ENCODE measurements at regions not wholly inside any gene's neighbourhood (a gene's known extent, or its start where the extent isn't known, plus 50 kb on each side); places are given as distances from the start of the nearest gene placed in this dataset.

GRCh38 chr13:65656740-65657329 is 1573.3 kb downstream of the PCDH9 start:
- Histone ChIP-seq H3K27me3 (ENCODE audit: insufficient read depth, low read length) (no peaks in the 10 kb centered on the region), H3K9me3 (ENCODE audit: insufficient read depth, low read depth, low read length) (no peaks in the 10 kb centered on the region), H3K27ac (ENCODE audit: low read length) (no peak overlapping the region), H3K9ac (ENCODE audit: low read depth, low read length) (no peak overlapping the region), H3K4me1 (ENCODE audit: insufficient read depth, low read length) (no peaks in the 10 kb centered on the region), H3K4me3 (ENCODE audit: low read length) (no peak overlapping the region), H3K36me3 (ENCODE audit: insufficient read depth, low read depth, low read length) (no peaks in the 10 kb centered on the region)

- Histone ChIP-seq H3K9ac (ENCODE audit: low read depth, low read length) (no peak overlapping the region), H3K4me1 (ENCODE audit: insufficient read depth, low read length) (no peaks in the 10 kb centered on the region), H3K27ac (ENCODE audit: low read length) (no peak overlapping the region), H3K4me3 (ENCODE audit: low read length) (no peak overlapping the region), H3K27me3 (ENCODE audit: insufficient read depth, low read length) (no peaks in the 10 kb centered on the region), H3K36me3 (ENCODE audit: insufficient read depth, low read depth, low read length) (no peaks in the 10 kb centered on the region), H3K9me3 (ENCODE audit: insufficient read depth, low read depth, low read length) (no peaks in the 10 kb centered on the region)
These were observed 1576.5 kb downstream of the PCDH9 start for GRCh38 chr13:65653613-65654012.

- Histone ChIP-seq H3K9me3 (ENCODE audit: insufficient read depth, low read depth, low read length) (no peaks in the 10 kb centered on the region), H3K27me3 (ENCODE audit: insufficient read depth, low read length) (no peaks in the 10 kb centered on the region), H3K4me3 (ENCODE audit: low read length) (no peak overlapping the region), H3K9ac (ENCODE audit: low read depth, low read length) (no peak overlapping the region), H3K4me1 (ENCODE audit: insufficient read depth, low read length) (no peaks in the 10 kb centered on the region), H3K27ac (ENCODE audit: low read length) (no peak overlapping the region), H3K36me3 (ENCODE audit: insufficient read depth, low read depth, low read length) (no peaks in the 10 kb centered on the region)
These were observed 1579.8 kb downstream of the PCDH9 start for GRCh38 chr13:65650321-65650720.

GRCh38 chr13:65642996-65643395 is 1587.1 kb downstream of the PCDH9 start:
- Histone ChIP-seq H3K27ac (ENCODE audit: low read length) (no peak overlapping the region), H3K27me3 (ENCODE audit: insufficient read depth, low read length) (no peaks in the 10 kb centered on the region), H3K9ac (ENCODE audit: low read depth, low read length) (no peak overlapping the region), H3K36me3 (ENCODE audit: insufficient read depth, low read depth, low read length) (no peaks in the 10 kb centered on the region), H3K4me3 (ENCODE audit: low read length) (no peak overlapping the region), H3K4me1 (ENCODE audit: insufficient read depth, low read length) (no peaks in the 10 kb centered on the region), H3K9me3 (ENCODE audit: insufficient read depth, low read depth, low read length) (no peaks in the 10 kb centered on the region)

- no peaks in the 10 kb centered on the region for H3K9me3 ChIP-seq (ENCODE audit: insufficient read depth, low read depth, low read length)
These were observed 1587.8 kb downstream of the PCDH9 start for GRCh38 chr13:65642301-65642700.

GRCh38 chr13:65638572-65639168 is 1591.5 kb downstream of the PCDH9 start:
- H3K27me3 ChIP-seq (ENCODE audit: insufficient read depth, low read length), result no peaks in the 10 kb centered on the region
- no peaks in the 10 kb centered on the region for H3K36me3 ChIP-seq (ENCODE audit: insufficient read depth, low read depth, low read length)
- no peak overlapping the region for H3K4me3 ChIP-seq (ENCODE audit: low read length)
- no peak overlapping the region for H3K9ac ChIP-seq (ENCODE audit: low read depth, low read length)
- no peak overlapping the region for H3K27ac ChIP-seq (ENCODE audit: low read length)
- no peaks in the 10 kb centered on the region for H3K9me3 ChIP-seq (ENCODE audit: insufficient read depth, low read depth, low read length)
- H3K4me1 ChIP-seq (ENCODE audit: insufficient read depth, low read length), result no peaks in the 10 kb centered on the region

More at GRCh38 chr13:65642301-65642700, 1587.8 kb downstream of the PCDH9 start:
- no peaks in the 10 kb centered on the region for H3K36me3 ChIP-seq (ENCODE audit: insufficient read depth, low read depth, low read length)
- H3K4me3 ChIP-seq (ENCODE audit: low read length), result no peak overlapping the region
- no peaks in the 10 kb centered on the region for H3K4me1 ChIP-seq (ENCODE audit: insufficient read depth, low read length)
- no peak overlapping the region for H3K9ac ChIP-seq (ENCODE audit: low read depth, low read length)
- no peaks in the 10 kb centered on the region for H3K27me3 ChIP-seq (ENCODE audit: insufficient read depth, low read length)
- H3K27ac ChIP-seq (ENCODE audit: low read length), result no peak overlapping the region

- Histone ChIP-seq H3K4me1 (ENCODE audit: insufficient read depth, low read length) (no peaks in the 10 kb centered on the region), H3K36me3 (ENCODE audit: insufficient read depth, low read depth, low read length) (no peaks in the 10 kb centered on the region), H3K4me3 (ENCODE audit: low read length) (no peak overlapping the region), H3K27me3 (ENCODE audit: insufficient read depth, low read length) (no peaks in the 10 kb centered on the region), H3K9ac (ENCODE audit: low read depth, low read length) (no peak overlapping the region), H3K27ac (ENCODE audit: low read length) (no peak overlapping the region), H3K9me3 (ENCODE audit: insufficient read depth, low read depth, low read length) (no peaks in the 10 kb centered on the region)
These were observed 1596.3 kb downstream of the PCDH9 start for GRCh38 chr13:65633806-65634205.

- Histone ChIP-seq H3K9ac (ENCODE audit: low read depth, low read length) (no peak overlapping the region), H3K27ac (ENCODE audit: low read length) (no peak overlapping the region), H3K27me3 (ENCODE audit: insufficient read depth, low read length) (no peaks in the 10 kb centered on the region), H3K4me1 (ENCODE audit: insufficient read depth, low read length) (no peaks in the 10 kb centered on the region), H3K4me3 (ENCODE audit: low read length) (no peak overlapping the region), H3K36me3 (ENCODE audit: insufficient read depth, low read depth, low read length) (no peaks in the 10 kb centered on the region), H3K9me3 (ENCODE audit: insufficient read depth, low read depth, low read length) (no peaks in the 10 kb centered on the region)
These were observed 1599.1 kb downstream of the PCDH9 start for GRCh38 chr13:65631078-65631477.

- Histone ChIP-seq H3K4me3 (ENCODE audit: low read length) (no peak overlapping the region), H3K27ac (ENCODE audit: low read length) (no peak overlapping the region), H3K4me1 (ENCODE audit: insufficient read depth, low read length) (no peaks in the 10 kb centered on the region), H3K27me3 (ENCODE audit: insufficient read depth, low read length) (no peaks in the 10 kb centered on the region), H3K9me3 (ENCODE audit: insufficient read depth, low read depth, low read length) (no peaks in the 10 kb centered on the region), H3K9ac (ENCODE audit: low read depth, low read length) (no peak overlapping the region), H3K36me3 (ENCODE audit: insufficient read depth, low read depth, low read length) (no peaks in the 10 kb centered on the region)
These were observed 1600.2 kb downstream of the PCDH9 start for GRCh38 chr13:65629926-65630325.

GRCh38 chr13:65623148-65623547 is 1607.0 kb downstream of the PCDH9 start:
- H3K9me3 ChIP-seq (ENCODE audit: insufficient read depth, low read depth, low read length), result no peaks in the 10 kb centered on the region
- no peak overlapping the region for H3K27ac ChIP-seq (ENCODE audit: low read length)
- H3K27me3 ChIP-seq (ENCODE audit: insufficient read depth, low read length), result no peaks in the 10 kb centered on the region
- no peak overlapping the region for H3K4me3 ChIP-seq (ENCODE audit: low read length)
- no peaks in the 10 kb centered on the region for H3K4me1 ChIP-seq (ENCODE audit: insufficient read depth, low read length)
- H3K9ac ChIP-seq (ENCODE audit: low read depth, low read length), result no peak overlapping the region
- no peaks in the 10 kb centered on the region for H3K36me3 ChIP-seq (ENCODE audit: insufficient read depth, low read depth, low read length)

GRCh38 chr13:65615506-65615905 is 1614.6 kb downstream of the PCDH9 start:
- Histone ChIP-seq H3K9ac (ENCODE audit: low read depth, low read length) (no peak overlapping the region), H3K9me3 (ENCODE audit: insufficient read depth, low read depth, low read length) (no peaks in the 10 kb centered on the region), H3K27me3 (ENCODE audit: insufficient read depth, low read length) (no peaks in the 10 kb centered on the region), H3K27ac (ENCODE audit: low read length) (no peak overlapping the region), H3K4me3 (ENCODE audit: low read length) (no peak overlapping the region), H3K4me1 (ENCODE audit: insufficient read depth, low read length) (no peaks in the 10 kb centered on the region), H3K36me3 (ENCODE audit: insufficient read depth, low read depth, low read length) (no peaks in the 10 kb centered on the region)

GRCh38 chr13:65613004-65613403 is 1617.1 kb downstream of the PCDH9 start:
- Histone ChIP-seq H3K4me1 (ENCODE audit: insufficient read depth, low read length) (no peaks in the 10 kb centered on the region), H3K27ac (ENCODE audit: low read length) (no peak overlapping the region), H3K9ac (ENCODE audit: low read depth, low read length) (no peak overlapping the region), H3K9me3 (ENCODE audit: insufficient read depth, low read depth, low read length) (no peaks in the 10 kb centered on the region), H3K36me3 (ENCODE audit: insufficient read depth, low read depth, low read length) (no peaks in the 10 kb centered on the region), H3K27me3 (ENCODE audit: insufficient read depth, low read length) (no peaks in the 10 kb centered on the region), H3K4me3 (ENCODE audit: low read length) (no peak overlapping the region)
